A673 (cell line): ENCODE measurements at regions not wholly inside any gene's neighbourhood (a gene's known extent, or its start where the extent isn't known, plus 50 kb on each side); places are given as distances from the start of the nearest gene placed in this dataset.

Source experiments
- BruUV-seq: library from RNA; stranded (reverse); fragments of 400-500 nt; replicated peaks from 2 replicates; lab custom pipeline; 2021; lab: Mats Ljungman, UMichigan
- CTCF ChIA-PET: fragments of 300-600 bp; sonication (Branson Sonifier 250); formaldehyde crosslinking; loops from one replicate; lab custom pipeline; 2022; ENCODE audit warnings: antibody characterized with exemption; lab: Charles Lee
- POLR2A ChIA-PET: fragments of 300-600 bp; sonication (Branson Sonifier 250); formaldehyde crosslinking; loops from one replicate; lab custom pipeline; 2022; ENCODE audit warnings: antibody characterized with exemption; ENCODE audit not compliant: low non-redundant PET; lab: Charles Lee
- DNase-seq: peaks from one replicate; pipeline ENCODE4 v3.0.0-alpha.2; 2015; ENCODE audit warnings: low spot score
- H3K27ac ChIP-seq: fragments of 200-600 bp; sonication (generic); 2 replicates; pipeline ENCODE4 v1.5.1; 2016; ENCODE audit warnings: mixed run types, low read depth, mild to moderate bottlenecking, mixed read lengths, antibody characterized with exemption, low read length; ENCODE audit not compliant: poor library complexity, severe bottlenecking
- H3K27me3 ChIP-seq: fragments of 200-600 bp; sonication (generic); replicated peaks from 2 replicates; pipeline ENCODE4 v1.6.1; 2017; ENCODE audit warnings: mixed run types, low read depth, mild to moderate bottlenecking, mixed read lengths, antibody characterized with exemption, low read length; ENCODE audit not compliant: insufficient read depth, poor library complexity
- H3K36me3 ChIP-seq: fragments of 200-600 bp; sonication (generic); 2 replicates; pipeline ENCODE4 v1.6.1; 2016; ENCODE audit warnings: mixed run types, mild to moderate bottlenecking, mixed read lengths, antibody characterized with exemption, low read length; ENCODE audit not compliant: insufficient read depth, poor library complexity, severe bottlenecking
- H3K4me1 ChIP-seq: fragments of 200-600 bp; sonication (generic); 2 replicates; pipeline ENCODE4 v1.6.1; 2017; ENCODE audit warnings: mixed run types, mild to moderate bottlenecking, mixed read lengths, antibody characterized with exemption, low read length; ENCODE audit not compliant: insufficient read depth, poor library complexity, severe bottlenecking
- H3K4me3 ChIP-seq: fragments of 200-600 bp; sonication (generic); 2 replicates; pipeline ENCODE4 v1.5.1; 2016; ENCODE audit warnings: low read depth, mixed run types, mild to moderate bottlenecking, mixed read lengths, low read length; ENCODE audit not compliant: poor library complexity, severe bottlenecking
- H3K9me3 ChIP-seq: fragments of 200-600 bp; sonication (generic); 2 replicates; pipeline ENCODE4 v1.6.1; 2016; ENCODE audit warnings: mixed run types, low read depth, mild to moderate bottlenecking, mixed read lengths, antibody characterized with exemption, low read length; ENCODE audit not compliant: poor library complexity, severe bottlenecking
- CTCF ChIP-seq: fragments of 300-800, 200-600 bp; sonication (generic); conservative IDR thresholded peaks from 2 replicates; pipeline ENCODE4 v1.5.1; 2017; ENCODE audit warnings: low read depth, mild to moderate bottlenecking, antibody characterized with exemption, low read length, moderate library complexity, mixed read lengths
- EZH2 ChIP-seq: fragments of 200-600 bp; sonication (generic); IDR thresholded peaks from 2 replicates; pipeline ENCODE4 v1.6.1; 2017; ENCODE audit warnings: borderline replicate concordance, low read depth, mild to moderate bottlenecking, mixed read lengths, antibody characterized with exemption, low read length; ENCODE audit not compliant: poor library complexity, severe bottlenecking
- intact Hi-C: fragments of 100-400 bp; cut with micrococcal nuclease; formaldehyde crosslinking; loops from one replicate; pipeline ENCODE4 v1.10.0; 2022; ENCODE audit not compliant: unreplicated experiment

- no peaks in the 10 kb centered on the region for H3K4me1 ChIP-seq
- H3K9me3 ChIP-seq = no peaks in the 10 kb centered on the region
- no peak overlapping the region for H3K4me3 ChIP-seq
- intact Hi-C loops = no loop called here
- no peak for DNase-seq
- no peak overlapping the region for H3K27ac ChIP-seq
- TF ChIP-seq CTCF (no peak), EZH2 (no peak)
- ChIA-PET CTCF (no interaction called here), POLR2A (no interaction called here)
- no peaks in the 10 kb centered on the region for H3K36me3 ChIP-seq
- H3K27me3 ChIP-seq = no peaks in the 10 kb centered on the region
- no TSS peak for BruUV-seq
Observed at GRCh38 chr3:89877230-89877629, 769.8 kb downstream of the EPHA3 start.

GRCh38 chr3:89889386-89889785 lies 782.0 kb downstream of the EPHA3 start:
- DNase-seq = no peak
- TF ChIP-seq CTCF (no peak), EZH2 (no peak)
- ChIA-PET POLR2A (no interaction called here), CTCF (no interaction called here)
- Histone ChIP-seq H3K27me3 (no peaks in the 10 kb centered on the region), H3K4me3 (no peak overlapping the region), H3K4me1 (no peaks in the 10 kb centered on the region), H3K9me3 (no peaks in the 10 kb centered on the region), H3K36me3 (no peaks in the 10 kb centered on the region), H3K27ac (no peak overlapping the region)
- BruUV-seq = no TSS peak
- intact Hi-C loops = no loop called here

- no peaks in the 10 kb centered on the region for H3K4me1 ChIP-seq
- intact Hi-C loops = no loop called here
- no peak overlapping the region for H3K4me3 ChIP-seq
- no peak overlapping the region for H3K27ac ChIP-seq
- H3K27me3 ChIP-seq = no peaks in the 10 kb centered on the region
- ChIA-PET CTCF (no interaction called here), POLR2A (no interaction called here)
- no TSS peak for BruUV-seq
- H3K36me3 ChIP-seq = no peaks in the 10 kb centered on the region
- H3K9me3 ChIP-seq = no peaks in the 10 kb centered on the region
- DNase-seq = no peak
- TF ChIP-seq EZH2 = no peak
- TF ChIP-seq CTCF = no peak
Observed at GRCh38 chr3:89908711-89909213, 801.3 kb downstream of the EPHA3 start.
